ENCODE measurements at regions not wholly inside any gene's neighbourhood (a gene's known extent, or its start where the extent isn't known, plus 50 kb on each side); places are given as distances from the start of the nearest gene placed in this dataset.

- peak; percentile 16 for DNase-seq (ENCODE audit: low read depth, low spot score)
- CTCF ChIA-PET: no interaction called here
Observed at GRCh38 chr7:68694656-68695055, 903.6 kb upstream of the AUTS2 start.

DNA sequence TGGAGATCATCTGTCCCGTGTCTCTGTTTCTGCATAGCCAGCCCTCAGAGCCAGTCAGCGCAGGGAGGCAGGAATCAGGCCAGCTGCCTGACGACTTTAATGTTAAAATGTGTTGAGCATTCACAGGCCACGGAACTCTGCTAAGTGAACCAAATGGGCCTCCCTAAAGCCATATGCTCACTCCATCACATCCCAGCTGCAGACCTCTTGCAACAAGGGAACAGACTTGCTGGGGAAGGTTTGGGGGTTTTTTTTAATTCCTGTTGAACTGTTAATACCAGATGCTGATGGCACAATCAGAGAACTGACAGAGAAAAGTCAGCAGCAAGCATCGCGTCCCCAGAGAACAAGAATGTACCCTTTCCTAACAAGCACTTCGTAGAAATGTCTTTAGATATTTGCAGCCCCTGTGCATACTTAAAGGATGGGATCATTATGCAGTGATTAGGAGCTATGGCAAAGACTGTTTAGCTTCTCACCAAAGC, 900.4 kb upstream of the AUTS2 start:
- CTCF ChIA-PET: no interaction called here
- TF ChIP-seq, protein P1, sequence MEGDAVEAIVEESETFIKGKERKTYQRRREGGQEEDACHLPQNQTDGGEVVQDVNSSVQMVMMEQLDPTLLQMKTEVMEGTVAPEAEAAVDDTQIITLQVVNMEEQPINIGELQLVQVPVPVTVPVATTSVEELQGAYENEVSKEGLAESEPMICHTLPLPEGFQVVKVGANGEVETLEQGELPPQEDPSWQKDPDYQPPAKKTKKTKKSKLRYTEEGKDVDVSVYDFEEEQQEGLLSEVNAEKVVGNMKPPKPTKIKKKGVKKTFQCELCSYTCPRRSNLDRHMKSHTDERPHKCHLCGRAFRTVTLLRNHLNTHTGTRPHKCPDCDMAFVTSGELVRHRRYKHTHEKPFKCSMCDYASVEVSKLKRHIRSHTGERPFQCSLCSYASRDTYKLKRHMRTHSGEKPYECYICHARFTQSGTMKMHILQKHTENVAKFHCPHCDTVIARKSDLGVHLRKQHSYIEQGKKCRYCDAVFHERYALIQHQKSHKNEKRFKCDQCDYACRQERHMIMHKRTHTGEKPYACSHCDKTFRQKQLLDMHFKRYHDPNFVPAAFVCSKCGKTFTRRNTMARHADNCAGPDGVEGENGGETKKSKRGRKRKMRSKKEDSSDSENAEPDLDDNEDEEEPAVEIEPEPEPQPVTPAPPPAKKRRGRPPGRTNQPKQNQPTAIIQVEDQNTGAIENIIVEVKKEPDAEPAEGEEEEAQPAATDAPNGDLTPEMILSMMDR (IDR thresholded peaks at IDR 0.05; ENCODE audit: insufficient read depth, low read length, missing control alignments): no peak
- H3K4me3 ChIP-seq (ENCODE audit: low read depth, low read length): no peak overlapping the region
- DNase-seq (ENCODE audit: low read depth, low spot score): peak; percentile 67
- POLR2A ChIA-PET: interaction anchor here (1.1 kb wide), 1 partner anchor 12 kb away, joined by 4 read pairs; no protein-coding TSS in a partner anchor

More at GRCh38 chr7:68694656-68695055, 903.6 kb upstream of the AUTS2 start:
- TF ChIP-seq, protein P1 (IDR thresholded peaks at IDR 0.05; ENCODE audit: insufficient read depth, low read length, missing control alignments): no peak
- no peak overlapping the region for H3K4me3 ChIP-seq (ENCODE audit: low read depth, low read length)
- POLR2A ChIA-PET: no interaction called here

GRCh38 chr7:68699090-68699711, 899.1 kb upstream of the AUTS2 start:
- ChIA-PET CTCF (no interaction called here), POLR2A (interaction anchor here (0.6 to 1.5 kb wide), 2 partner anchors 8 to 473 kb away, joined by 4 to 5 read pairs; no protein-coding TSS in a partner anchor)
- peak; percentile 92 for DNase-seq (ENCODE audit: low read depth, low spot score)
- TF ChIP-seq, protein P1 (IDR thresholded peaks at IDR 0.05; ENCODE audit: insufficient read depth, low read length, missing control alignments): no peak
- H3K4me3 ChIP-seq (ENCODE audit: low read depth, low read length): no peak overlapping the region

DNA sequence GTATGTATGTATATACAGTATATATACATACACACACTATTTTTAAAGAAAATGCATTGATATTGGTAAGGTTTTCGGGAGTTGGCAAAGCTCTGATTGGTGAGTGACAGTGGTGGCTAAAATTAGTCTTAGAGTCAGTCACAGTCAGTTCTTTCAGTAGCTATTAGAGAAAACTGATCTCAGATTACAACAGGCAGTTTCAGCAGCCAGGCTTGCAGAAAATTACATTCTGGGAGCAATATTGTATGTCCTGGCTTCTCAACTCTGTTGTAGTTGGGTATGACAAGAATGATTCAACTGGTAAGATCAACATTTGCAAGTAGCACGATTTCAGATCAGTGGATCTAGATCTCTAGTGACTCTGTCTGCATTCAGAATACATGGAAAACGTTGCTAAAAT, 897.9 kb upstream of the AUTS2 start:
- H3K4me3 ChIP-seq (ENCODE audit: low read depth, low read length): no peak overlapping the region
- DNase-seq (ENCODE audit: low read depth, low spot score): peak; percentile 71
- ChIA-PET CTCF (no interaction called here), POLR2A (interaction anchor here (0.5 to 1.5 kb wide), 2 partner anchors 9 to 99 kb away, joined by 3 to 5 read pairs; no protein-coding TSS in a partner anchor)
- TF ChIP-seq, protein P1 (IDR thresholded peaks at IDR 0.05; ENCODE audit: insufficient read depth, low read length, missing control alignments): no peak

- ChIA-PET CTCF (no interaction called here), POLR2A (no interaction called here)
- TF ChIP-seq, protein P1 (IDR thresholded peaks at IDR 0.05; ENCODE audit: insufficient read depth, low read length, missing control alignments): no peak
- peak; percentile 94 for DNase-seq (ENCODE audit: low read depth, low spot score)
- H3K4me3 ChIP-seq (ENCODE audit: low read depth, low read length): no peak overlapping the region
Observed at GRCh38 chr7:68706291-68706690, 892.0 kb upstream of the AUTS2 start.

GRCh38 chr7:68707159-68707558, 891.1 kb upstream of the AUTS2 start:
- H3K4me3 ChIP-seq (ENCODE audit: low read depth, low read length): no peak overlapping the region
- CTCF ChIA-PET: no interaction called here
- TF ChIP-seq, protein P1 (IDR thresholded peaks at IDR 0.05; ENCODE audit: insufficient read depth, low read length, missing control alignments): no peak
- POLR2A ChIA-PET: no interaction called here
- no peak for DNase-seq (ENCODE audit: low read depth, low spot score)
